CD8-positive, alpha-beta memory T cell (primary cell): ENCODE measurements at regions not wholly inside any gene's neighbourhood (a gene's known extent, or its start where the extent isn't known, plus 50 kb on each side); places are given as distances from the start of the nearest gene placed in this dataset.

Experiments
- CTCF ChIA-PET: fragments of 350-600 bp; sonication (Branson Sonifier 250); formaldehyde crosslinking; loops from one replicate; lab custom pipeline; 2021; ENCODE audit warnings: antibody characterized with exemption; lab: Charles Lee
- POLR2A ChIA-PET: fragments of 350-600 bp; sonication (Branson Sonifier 250); formaldehyde crosslinking; loops from one replicate; lab custom pipeline; 2021; ENCODE audit warnings: antibody characterized with exemption; lab: Charles Lee
- DNase-seq, 5 donors: peaks; one replicate each; pipeline versions ENCODE4 v3.0.0 to v3.0.0-alpha.2; 2020 to 2022; ENCODE audit warnings: mixed read lengths in 1 of 5
- H3K27ac ChIP-seq: one replicate; pipeline ENCODE4 v1.7.0; 2013; ENCODE audit warnings: low read depth, mild to moderate bottlenecking, low read length, moderate library complexity
- H3K27me3 ChIP-seq: 2 replicates; pipeline ENCODE4 v1.7.0; 2013; ENCODE audit warnings: low read length, mild to moderate bottlenecking; ENCODE audit not compliant: insufficient read depth, poor library complexity, severe bottlenecking
- H3K36me3 ChIP-seq: 2 replicates; pipeline ENCODE4 v1.7.0; 2013; ENCODE audit warnings: mild to moderate bottlenecking, low read length, moderate library complexity; ENCODE audit not compliant: insufficient read depth
- H3K4me1 ChIP-seq: 2 replicates; pipeline ENCODE4 v1.7.0; 2013; ENCODE audit warnings: mild to moderate bottlenecking, low read length, moderate library complexity; ENCODE audit not compliant: insufficient read depth
- H3K4me3 ChIP-seq: 2 replicates; pipeline ENCODE4 v1.7.0; 2013; ENCODE audit warnings: mild to moderate bottlenecking, low read length
- H3K9me3 ChIP-seq: 2 replicates; pipeline ENCODE4 v1.7.0; 2013; ENCODE audit warnings: mild to moderate bottlenecking, low read length
- H3K27ac Mint-ChIP-seq, 8 donors: one replicate each; pipeline ENCODE4 v1.8.0; 2020 to 2021; ENCODE audit warnings: mixed read lengths in 8 of 8, mild to moderate bottlenecking in 6 of 8, inconsistent platforms in 3 of 8, moderate library complexity in 3 of 8
- H3K27me3 Mint-ChIP-seq, 2 donors: one replicate each; pipeline ENCODE4 v1.8.0; 2020 to 2021; ENCODE audit warnings: mixed read lengths in 2 of 2, mild to moderate bottlenecking in 1 of 2, moderate library complexity in 1 of 2
- H3K36me3 Mint-ChIP-seq, 3 donors: one replicate each; pipeline ENCODE4 v1.8.0; 2020 to 2021; ENCODE audit warnings: mixed read lengths in 3 of 3, inconsistent platforms in 1 of 3, mild to moderate bottlenecking in 1 of 3
- H3K4me1 Mint-ChIP-seq, 3 donors: one replicate each; pipeline ENCODE4 v1.8.0; 2020 to 2021; ENCODE audit warnings: mixed read lengths in 3 of 3, inconsistent platforms in 1 of 3, mild to moderate bottlenecking in 1 of 3
- H3K4me3 Mint-ChIP-seq, 7 donors: one replicate each; pipeline ENCODE4 v1.8.0; 2020 to 2021; ENCODE audit warnings: mixed read lengths in 7 of 7, mild to moderate bottlenecking in 6 of 7, moderate library complexity in 4 of 7, inconsistent platforms in 2 of 7
- H3K9me3 Mint-ChIP-seq, 5 donors: one replicate each; pipeline ENCODE4 v1.8.0; 2020 to 2022; ENCODE audit warnings: mixed read lengths in 5 of 5, mild to moderate bottlenecking in 3 of 5, moderate library complexity in 2 of 5, inconsistent platforms in 1 of 5

- Mint-ChIP-seq H3K36me3 (no peaks in the 10 kb centered on the region), H3K27ac (no peak overlapping the region), H3K9me3 (peaks cover 6 to 23% (median 12%) of the 10 kb centered on the region in 5 donors), H3K4me1 (no peaks in the 10 kb centered on the region), H3K4me3 (no peak overlapping the region), H3K27me3 (no peaks in the 10 kb centered on the region)
- ChIA-PET POLR2A (no interaction called here), CTCF (no interaction called here)
- Histone ChIP-seq H3K4me3 (no peak overlapping the region), H3K36me3 (no peaks in the 10 kb centered on the region), H3K27ac (no peak overlapping the region), H3K4me1 (no peaks in the 10 kb centered on the region), H3K9me3 (no peaks in the 10 kb centered on the region), H3K27me3 (no peaks in the 10 kb centered on the region)
- no peak for DNase-seq
These were observed 549.3 kb downstream of the LIG4 start for GRCh38 chr13:107665926-107666458.

- H3K4me1 ChIP-seq: no peaks in the 10 kb centered on the region
- H3K4me3 ChIP-seq: no peak overlapping the region
- H3K9me3 ChIP-seq: no peaks in the 10 kb centered on the region
- peaks cover 2 to 19% (median 10%) of the 10 kb centered on the region in 5 donors for H3K9me3 Mint-ChIP-seq
- H3K36me3 Mint-ChIP-seq: no peaks in the 10 kb centered on the region
- H3K4me1 Mint-ChIP-seq: no peaks in the 10 kb centered on the region
- no peak overlapping the region for H3K4me3 Mint-ChIP-seq
- POLR2A ChIA-PET: no interaction called here
- CTCF ChIA-PET: interaction anchor here (1.2 kb wide), 1 partner anchor 19 kb away, joined by 3 read pairs; no protein-coding TSS in a partner anchor
- no peaks in the 10 kb centered on the region for H3K36me3 ChIP-seq
- H3K27ac Mint-ChIP-seq: no peak overlapping the region
- H3K27ac ChIP-seq: no peak overlapping the region
- H3K27me3 ChIP-seq: no peaks in the 10 kb centered on the region
- no peak for DNase-seq
- H3K27me3 Mint-ChIP-seq: no peaks in the 10 kb centered on the region
These were observed 565.1 kb downstream of the LIG4 start for GRCh38 chr13:107650081-107650701.

GRCh38 chr13:107649079-107649478, 566.3 kb downstream of the LIG4 start:
- H3K4me1 ChIP-seq: no peaks in the 10 kb centered on the region
- POLR2A ChIA-PET: no interaction called here
- H3K27me3 ChIP-seq: no peaks in the 10 kb centered on the region
- peaks cover 2 to 16% (median 8%) of the 10 kb centered on the region in 5 donors for H3K9me3 Mint-ChIP-seq
- H3K4me3 ChIP-seq: no peak overlapping the region
- no peaks in the 10 kb centered on the region for H3K36me3 ChIP-seq
- H3K27ac Mint-ChIP-seq: no peak overlapping the region
- no peaks in the 10 kb centered on the region for H3K4me1 Mint-ChIP-seq
- H3K27ac ChIP-seq: no peak overlapping the region
- H3K36me3 Mint-ChIP-seq: no peaks in the 10 kb centered on the region
- H3K27me3 Mint-ChIP-seq: no peaks in the 10 kb centered on the region
- no peak for DNase-seq
- CTCF ChIA-PET: no interaction called here
- no peaks in the 10 kb centered on the region for H3K9me3 ChIP-seq
- no peak overlapping the region for H3K4me3 Mint-ChIP-seq

- Histone ChIP-seq H3K36me3 (no peaks in the 10 kb centered on the region), H3K27me3 (no peaks in the 10 kb centered on the region), H3K4me3 (no peak overlapping the region), H3K4me1 (no peaks in the 10 kb centered on the region), H3K9me3 (no peaks in the 10 kb centered on the region), H3K27ac (no peak overlapping the region)
- H3K9me3 Mint-ChIP-seq: peaks cover 0 to 13% (median 5%) of the 10 kb centered on the region in 5 donors
- DNase-seq: no peak
- ChIA-PET CTCF (no interaction called here), POLR2A (no interaction called here)
- H3K36me3 Mint-ChIP-seq: no peaks in the 10 kb centered on the region
- H3K4me1 Mint-ChIP-seq: no peaks in the 10 kb centered on the region
- H3K27ac Mint-ChIP-seq: no peak overlapping the region
- H3K4me3 Mint-ChIP-seq: no peak overlapping the region
- H3K27me3 Mint-ChIP-seq: no peaks in the 10 kb centered on the region
These were observed 571.2 kb downstream of the LIG4 start for GRCh38 chr13:107644136-107644535.

- ChIA-PET POLR2A (no interaction called here), CTCF (no interaction called here)
- Mint-ChIP-seq H3K36me3 (no peaks in the 10 kb centered on the region), H3K4me3 (no peak overlapping the region), H3K9me3 (peaks cover 0 to 14% (median 5%) of the 10 kb centered on the region in 5 donors), H3K4me1 (no peaks in the 10 kb centered on the region), H3K27me3 (no peaks in the 10 kb centered on the region), H3K27ac (no peak overlapping the region)
- H3K27me3 ChIP-seq: no peaks in the 10 kb centered on the region
- no peak overlapping the region for H3K4me3 ChIP-seq
- H3K36me3 ChIP-seq: no peaks in the 10 kb centered on the region
- DNase-seq: no peak
- no peaks in the 10 kb centered on the region for H3K4me1 ChIP-seq
- H3K27ac ChIP-seq: no peak overlapping the region
- H3K9me3 ChIP-seq: no peaks in the 10 kb centered on the region
These were observed 571.7 kb downstream of the LIG4 start for GRCh38 chr13:107643615-107644014.

- no peaks in the 10 kb centered on the region for H3K27me3 ChIP-seq
- H3K9me3 ChIP-seq: no peaks in the 10 kb centered on the region
- no peaks in the 10 kb centered on the region for H3K36me3 ChIP-seq
- no peaks in the 10 kb centered on the region for H3K4me1 Mint-ChIP-seq
- H3K9me3 Mint-ChIP-seq: peaks cover 0 to 17% (median 5%) of the 10 kb centered on the region in 5 donors
- H3K27ac Mint-ChIP-seq: no peak overlapping the region
- CTCF ChIA-PET: no interaction called here
- H3K4me3 ChIP-seq: no peak overlapping the region
- H3K36me3 Mint-ChIP-seq: no peaks in the 10 kb centered on the region
- no peak overlapping the region for H3K27ac ChIP-seq
- H3K4me3 Mint-ChIP-seq: no peak overlapping the region
- POLR2A ChIA-PET: no interaction called here
- no peaks in the 10 kb centered on the region for H3K4me1 ChIP-seq
- no peak for DNase-seq
- H3K27me3 Mint-ChIP-seq: no peaks in the 10 kb centered on the region
These were observed 572.5 kb downstream of the LIG4 start for GRCh38 chr13:107642831-107643230.

GRCh38 chr13:107641574-107641973, 573.8 kb downstream of the LIG4 start:
- H3K9me3 Mint-ChIP-seq: peaks cover 0 to 17% (median 5%) of the 10 kb centered on the region in 5 donors
- no peaks in the 10 kb centered on the region for H3K9me3 ChIP-seq
- H3K27ac ChIP-seq: no peak overlapping the region
- H3K36me3 Mint-ChIP-seq: no peaks in the 10 kb centered on the region
- H3K4me1 ChIP-seq: no peaks in the 10 kb centered on the region
- H3K27ac Mint-ChIP-seq: no peak overlapping the region
- CTCF ChIA-PET: no interaction called here
- no peaks in the 10 kb centered on the region for H3K36me3 ChIP-seq
- no peak overlapping the region for H3K4me3 Mint-ChIP-seq
- no peak overlapping the region for H3K4me3 ChIP-seq
- no peaks in the 10 kb centered on the region for H3K27me3 Mint-ChIP-seq
- H3K27me3 ChIP-seq: no peaks in the 10 kb centered on the region
- POLR2A ChIA-PET: no interaction called here
- DNase-seq: no peak
- no peaks in the 10 kb centered on the region for H3K4me1 Mint-ChIP-seq

- H3K9me3 Mint-ChIP-seq: peaks cover 0 to 19% (median 4%) of the 10 kb centered on the region in 5 donors
- H3K36me3 ChIP-seq: no peaks in the 10 kb centered on the region
- no peaks in the 10 kb centered on the region for H3K27me3 Mint-ChIP-seq
- no peak overlapping the region for H3K4me3 ChIP-seq
- H3K4me3 Mint-ChIP-seq: no peak overlapping the region
- no peak for DNase-seq
- no peak overlapping the region for H3K27ac Mint-ChIP-seq
- H3K27me3 ChIP-seq: no peaks in the 10 kb centered on the region
- no peaks in the 10 kb centered on the region for H3K9me3 ChIP-seq
- no peaks in the 10 kb centered on the region for H3K36me3 Mint-ChIP-seq
- POLR2A ChIA-PET: no interaction called here
- no peaks in the 10 kb centered on the region for H3K4me1 Mint-ChIP-seq
- no peaks in the 10 kb centered on the region for H3K4me1 ChIP-seq
- CTCF ChIA-PET: no interaction called here
- no peak overlapping the region for H3K27ac ChIP-seq
These were observed 589.7 kb downstream of the LIG4 start for GRCh38 chr13:107625648-107626047.
